ENCODE measurements at regions not wholly inside any gene's neighbourhood (a gene's known extent, or its start where the extent isn't known, plus 50 kb on each side); places are given as distances from the start of the nearest gene placed in this dataset.
A peak's percentile ranks its signal among the peaks of the same experiment; 100 is the strongest.

GRCh38 chr5:92912283-92912682, 668.7 kb downstream of the NR2F1-AS1 start:
- H3K4me1 ChIP-seq (ENCODE audit: low read length), result no peaks in the 10 kb centered on the region
- no peak overlapping the region for H3K4me3 ChIP-seq (ENCODE audit: low read length)
- H3K9me3 ChIP-seq (ENCODE audit: insufficient read depth, low read length), result no peaks in the 10 kb centered on the region
- no peaks in the 10 kb centered on the region for H3K79me2 ChIP-seq (ENCODE audit: low read length)
- no peak overlapping the region for H3K4me2 ChIP-seq (ENCODE audit: low read length)
- no peak overlapping the region for H3K9ac ChIP-seq (ENCODE audit: low read length)
- no peak overlapping the region for H3K27ac ChIP-seq (ENCODE audit: low read length)
- H4K20me1 ChIP-seq (ENCODE audit: insufficient read depth, low read length), result no peaks in the 10 kb centered on the region
- TF ChIP-seq, protein P1, sequence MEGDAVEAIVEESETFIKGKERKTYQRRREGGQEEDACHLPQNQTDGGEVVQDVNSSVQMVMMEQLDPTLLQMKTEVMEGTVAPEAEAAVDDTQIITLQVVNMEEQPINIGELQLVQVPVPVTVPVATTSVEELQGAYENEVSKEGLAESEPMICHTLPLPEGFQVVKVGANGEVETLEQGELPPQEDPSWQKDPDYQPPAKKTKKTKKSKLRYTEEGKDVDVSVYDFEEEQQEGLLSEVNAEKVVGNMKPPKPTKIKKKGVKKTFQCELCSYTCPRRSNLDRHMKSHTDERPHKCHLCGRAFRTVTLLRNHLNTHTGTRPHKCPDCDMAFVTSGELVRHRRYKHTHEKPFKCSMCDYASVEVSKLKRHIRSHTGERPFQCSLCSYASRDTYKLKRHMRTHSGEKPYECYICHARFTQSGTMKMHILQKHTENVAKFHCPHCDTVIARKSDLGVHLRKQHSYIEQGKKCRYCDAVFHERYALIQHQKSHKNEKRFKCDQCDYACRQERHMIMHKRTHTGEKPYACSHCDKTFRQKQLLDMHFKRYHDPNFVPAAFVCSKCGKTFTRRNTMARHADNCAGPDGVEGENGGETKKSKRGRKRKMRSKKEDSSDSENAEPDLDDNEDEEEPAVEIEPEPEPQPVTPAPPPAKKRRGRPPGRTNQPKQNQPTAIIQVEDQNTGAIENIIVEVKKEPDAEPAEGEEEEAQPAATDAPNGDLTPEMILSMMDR (IDR thresholded peaks at IDR 0.05; ENCODE audit: low read depth, low read length), result no peak
- no peak for TF ChIP-seq EZH2phosphoT487 (IDR thresholded peaks at IDR 0.05; ENCODE audit: low read depth)
- H3K27me3 ChIP-seq (ENCODE audit: low read depth, low read length), result no peaks in the 10 kb centered on the region
- no peaks in the 10 kb centered on the region for H3K36me3 ChIP-seq (replicated peaks; ENCODE audit: low read depth, low read length)
- no peak overlapping the region for H2AFZ ChIP-seq (ENCODE audit: low read depth, low read length)

DNA sequence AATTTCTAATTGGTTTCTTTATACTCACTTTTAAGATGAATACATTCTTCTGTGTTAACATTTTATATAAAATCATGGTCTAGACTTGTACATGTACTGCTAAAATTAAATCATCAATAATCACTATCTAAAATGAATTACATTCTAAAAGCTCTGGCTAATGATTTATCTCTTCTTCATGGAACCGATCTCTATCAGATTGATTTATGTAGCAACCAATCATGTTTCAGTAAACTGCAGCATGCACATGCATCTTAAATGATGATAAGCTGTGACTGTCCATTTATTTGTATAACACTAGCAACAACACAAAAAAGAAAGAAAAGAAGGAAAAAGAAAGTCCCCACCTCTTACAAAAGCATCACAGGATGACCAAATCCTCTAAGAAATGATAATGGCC, 669.2 kb downstream of the NR2F1-AS1 start:
- Histone ChIP-seq H3K9ac (ENCODE audit: low read length) (no peak overlapping the region), H2AFZ (ENCODE audit: low read depth, low read length) (no peak overlapping the region), H3K4me2 (ENCODE audit: low read length) (no peak overlapping the region), H3K4me1 (ENCODE audit: low read length) (no peaks in the 10 kb centered on the region), H3K9me3 (ENCODE audit: insufficient read depth, low read length) (no peaks in the 10 kb centered on the region), H3K36me3 (replicated peaks; ENCODE audit: low read depth, low read length) (no peaks in the 10 kb centered on the region), H3K27ac (ENCODE audit: low read length) (no peak overlapping the region), H4K20me1 (ENCODE audit: insufficient read depth, low read length) (no peaks in the 10 kb centered on the region), H3K79me2 (ENCODE audit: low read length) (no peaks in the 10 kb centered on the region), H3K4me3 (ENCODE audit: low read length) (no peak overlapping the region), H3K27me3 (ENCODE audit: low read depth, low read length) (no peaks in the 10 kb centered on the region)
- no peak for TF ChIP-seq EZH2phosphoT487 (IDR thresholded peaks at IDR 0.05; ENCODE audit: low read depth)
- TF ChIP-seq, protein P1 (IDR thresholded peaks at IDR 0.05; ENCODE audit: low read depth, low read length), result no peak

GRCh38 chr5:92911293-92911692, 669.7 kb downstream of the NR2F1-AS1 start:
- H3K27me3 ChIP-seq (ENCODE audit: low read depth, low read length), result no peaks in the 10 kb centered on the region
- no peaks in the 10 kb centered on the region for H3K4me1 ChIP-seq (ENCODE audit: low read length)
- H3K9ac ChIP-seq (ENCODE audit: low read length), result no peak overlapping the region
- no peak overlapping the region for H3K4me3 ChIP-seq (ENCODE audit: low read length)
- H3K36me3 ChIP-seq (replicated peaks; ENCODE audit: low read depth, low read length), result no peaks in the 10 kb centered on the region
- no peak overlapping the region for H3K27ac ChIP-seq (ENCODE audit: low read length)
- H3K9me3 ChIP-seq (ENCODE audit: insufficient read depth, low read length), result no peaks in the 10 kb centered on the region
- no peak overlapping the region for H3K4me2 ChIP-seq (ENCODE audit: low read length)
- no peaks in the 10 kb centered on the region for H4K20me1 ChIP-seq (ENCODE audit: insufficient read depth, low read length)
- TF ChIP-seq, protein P1 (IDR thresholded peaks at IDR 0.05; ENCODE audit: low read depth, low read length), result no peak
- no peak for TF ChIP-seq EZH2phosphoT487 (IDR thresholded peaks at IDR 0.05; ENCODE audit: low read depth)
- H2AFZ ChIP-seq (ENCODE audit: low read depth, low read length), result no peak overlapping the region
- no peaks in the 10 kb centered on the region for H3K79me2 ChIP-seq (ENCODE audit: low read length)

- Histone ChIP-seq H3K9me3 (ENCODE audit: insufficient read depth, low read length) (no peaks in the 10 kb centered on the region), H2AFZ (ENCODE audit: low read depth, low read length) (no peak overlapping the region), H4K20me1 (ENCODE audit: insufficient read depth, low read length) (no peaks in the 10 kb centered on the region), H3K4me1 (ENCODE audit: low read length) (no peaks in the 10 kb centered on the region), H3K79me2 (ENCODE audit: low read length) (no peaks in the 10 kb centered on the region), H3K9ac (ENCODE audit: low read length) (no peak overlapping the region), H3K27me3 (ENCODE audit: low read depth, low read length) (no peaks in the 10 kb centered on the region), H3K4me3 (ENCODE audit: low read length) (no peak overlapping the region), H3K4me2 (ENCODE audit: low read length) (no peak overlapping the region), H3K36me3 (replicated peaks; ENCODE audit: low read depth, low read length) (no peaks in the 10 kb centered on the region), H3K27ac (ENCODE audit: low read length) (no peak overlapping the region)
- TF ChIP-seq EZH2phosphoT487 (IDR thresholded peaks at IDR 0.05; ENCODE audit: low read depth), result no peak
- TF ChIP-seq, protein P1 (IDR thresholded peaks at IDR 0.05; ENCODE audit: low read depth, low read length), result peak; percentile 46
Measured at GRCh38 chr5:92909602-92909962, 671.4 kb downstream of the NR2F1-AS1 start.

Data from OCI-LY3 (cell line).